H1 (cell line): ENCODE measurements at regions not wholly inside any gene's neighbourhood (a gene's known extent, or its start where the extent isn't known, plus 50 kb on each side); places are given as distances from the start of the nearest gene placed in this dataset.

Experiments used
- CTCF ChIA-PET: fragments of 300-600 bp; sonication (Branson Sonifier 250); formaldehyde crosslinking; loops from one replicate; lab custom pipeline; 2021; ENCODE audit not compliant: partially characterized antibody; lab: Charles Lee
- POLR2A ChIA-PET: fragments of 300-600 bp; sonication (Branson Sonifier 250); formaldehyde crosslinking; loops from one replicate; lab custom pipeline; 2021; ENCODE audit warnings: inconsistent platforms; ENCODE audit not compliant: partially characterized antibody; lab: Charles Lee
- DNase-seq, 2 experiments: peaks; one replicate each; pipeline versions ENCODE4 v3.0.0 to v3.0.0-alpha.2; 2010 to 2022; ENCODE audit warnings: low spot score in 2 of 2, low read depth in 1 of 2, mixed read lengths in 1 of 2
- FAIRE-seq: peaks from 2 replicates; lab custom pipeline; 2011; peaks lifted over from hg19 to GRCh38; lab: Jason Lieb, UNC
- H2AFZ ChIP-seq: 2 replicates; pipeline ENCODE4 v1.8.1; 2012; ENCODE audit warnings: low read length, inconsistent platforms
- H2AK5ac ChIP-seq: 2 replicates; pipeline ENCODE4 v1.6.1; 2013; ENCODE audit warnings: low read depth, low read length
- H2BK120ac ChIP-seq: replicated peaks from 2 replicates; pipeline ENCODE3; 2013; ENCODE audit warnings: low read depth, low read length, inconsistent platforms
- H2BK12ac ChIP-seq: 2 replicates; pipeline ENCODE4 v1.6.1; 2013; ENCODE audit warnings: low read depth, low read length
- H2BK15ac ChIP-seq: 2 replicates; pipeline ENCODE4 v1.6.1; 2013; ENCODE audit warnings: low read length
- H2BK20ac ChIP-seq: 2 replicates; pipeline ENCODE4 v1.6.1; 2013; ENCODE audit warnings: low read length
- H2BK5ac ChIP-seq: 2 replicates; pipeline ENCODE4 v1.6.1; 2013; ENCODE audit warnings: low read depth, low read length
- H3K14ac ChIP-seq: 2 replicates; pipeline ENCODE4 v1.6.1; 2013; ENCODE audit warnings: inconsistent platforms; ENCODE audit not compliant: insufficient read length
- H3K18ac ChIP-seq: 2 replicates; pipeline ENCODE4 v1.6.1; 2013; ENCODE audit warnings: low read length; ENCODE audit errors: extremely low read depth
- H3K23ac ChIP-seq: 2 replicates; pipeline ENCODE4 v1.6.1; 2013; ENCODE audit warnings: inconsistent platforms; ENCODE audit not compliant: insufficient read length
- H3K23me2 ChIP-seq: 2 replicates; pipeline ENCODE4 v1.6.1; 2013; ENCODE audit warnings: low read depth, low read length
- H3K27ac ChIP-seq: 2 replicates; pipeline ENCODE4 v1.6.1; 2011; ENCODE audit warnings: low read depth, low read length, inconsistent platforms
- H3K27me3 ChIP-seq, 4 experiments: replicated peaks in 1 of 4; 1 replicate in 1 of 4; 2 replicates in 3 of 4; pipeline versions ENCODE4 v1.6.1 to v1.8.1; 2011 to 2013; ENCODE audit warnings: low read length in 3 of 4, mild to moderate bottlenecking in 3 of 4, inconsistent platforms in 2 of 4, mixed read lengths in 2 of 4, moderate library complexity in 1 of 4; ENCODE audit not compliant: control insufficient read depth in 3 of 4, insufficient read depth in 3 of 4; ENCODE audit errors: extremely low read depth in 1 of 4
- H3K36me3 ChIP-seq, 4 experiments: 2 replicates each; pipeline versions ENCODE4 v1.6.1 to v1.8.1; 2011 to 2013; ENCODE audit warnings: mild to moderate bottlenecking in 4 of 4, low read length in 3 of 4, moderate library complexity in 2 of 4, control low read depth in 1 of 4, inconsistent platforms in 1 of 4; ENCODE audit not compliant: insufficient read depth in 4 of 4, control insufficient read depth in 2 of 4
- H3K4ac ChIP-seq: replicated peaks from 2 replicates; pipeline ENCODE3; 2013; ENCODE audit warnings: low read length, low read depth, mixed read lengths, inconsistent platforms; ENCODE audit not compliant: insufficient read length
- H3K4me1 ChIP-seq, 4 experiments: replicated peaks in 1 of 4; 1 replicate in 1 of 4; 2 replicates in 3 of 4; pipeline versions ENCODE4 v1.6.1 to v1.8.1; 2011 to 2013; ENCODE audit warnings: low read length in 3 of 4, inconsistent platforms in 2 of 4, mixed read lengths in 1 of 4; ENCODE audit not compliant: insufficient read depth in 4 of 4, control insufficient read depth in 3 of 4
- H3K4me2 ChIP-seq, 2 experiments: 2 replicates each; pipeline versions ENCODE4 v1.6.1 to v1.8.1; 2011 to 2013; ENCODE audit warnings: low read depth in 2 of 2, low read length in 2 of 2, control low read depth in 1 of 2, inconsistent platforms in 1 of 2, mild to moderate bottlenecking in 1 of 2; ENCODE audit not compliant: insufficient read depth in 1 of 2
- H3K4me3 ChIP-seq, 4 experiments: fragments of 200-600, 300-600 bp in 1 of 4; sonication (generic), shearing (Covaris generic), sonication (Bioruptor Twin) in 1 of 4; 2 replicates each; pipeline versions ENCODE4 v1.5.1 to v1.8.1; 2011 to 2016; ENCODE audit warnings: low read length in 4 of 4, low read depth in 3 of 4, control low read depth in 2 of 4, inconsistent platforms in 2 of 4, mild to moderate bottlenecking in 2 of 4, mixed read lengths in 1 of 4, moderate library complexity in 1 of 4; ENCODE audit not compliant: insufficient read depth in 2 of 4; ENCODE audit errors: extremely low read depth in 1 of 4
- H3K56ac ChIP-seq: replicated peaks from 2 replicates; pipeline ENCODE3; 2013; ENCODE audit warnings: low read depth, mild to moderate bottlenecking, mixed read lengths, low read length, inconsistent platforms; ENCODE audit not compliant: insufficient read length
- H3K79me1 ChIP-seq: 2 replicates; pipeline ENCODE4 v1.6.1; 2013; ENCODE audit warnings: low read depth, low read length, control low read depth
- H3K79me2 ChIP-seq, 2 experiments: 2 replicates each; pipeline versions ENCODE4 v1.6.1 to v1.8.1; 2012 to 2013; ENCODE audit warnings: low read length in 2 of 2, mild to moderate bottlenecking in 2 of 2, inconsistent platforms in 1 of 2; ENCODE audit not compliant: insufficient read depth in 2 of 2, control insufficient read depth in 1 of 2
- H3K9ac ChIP-seq, 4 experiments: replicated peaks in 1 of 4; 1 replicate in 1 of 4; 2 replicates in 3 of 4; pipeline versions ENCODE4 v1.6.1 to v1.8.1; 2011 to 2013; ENCODE audit warnings: low read depth in 3 of 4, low read length in 3 of 4, control low read depth in 2 of 4, mild to moderate bottlenecking in 2 of 4, moderate library complexity in 2 of 4, inconsistent platforms in 1 of 4; ENCODE audit errors: extremely low read depth in 1 of 4
- H3K9me3 ChIP-seq, 2 experiments: 2 replicates each; pipeline versions ENCODE4 v1.6.1 to v1.8.1; 2012 to 2013; ENCODE audit warnings: mild to moderate bottlenecking in 2 of 2, moderate library complexity in 2 of 2, control low read depth in 1 of 2, inconsistent platforms in 1 of 2, low read depth in 1 of 2, low read length in 1 of 2, mixed read lengths in 1 of 2; ENCODE audit not compliant: insufficient read depth in 2 of 2
- H4K20me1 ChIP-seq, 2 experiments: replicated peaks in 1 of 2; 2 replicates each; pipeline versions ENCODE3 to v1.8.1; 2011 to 2013; ENCODE audit warnings: inconsistent platforms in 2 of 2, low read length in 2 of 2, mild to moderate bottlenecking in 1 of 2; ENCODE audit not compliant: insufficient read depth in 2 of 2, control insufficient read depth in 1 of 2
- H4K5ac ChIP-seq: 2 replicates; pipeline ENCODE4 v1.6.1; 2013; ENCODE audit warnings: low read length, low read depth, mixed read lengths, inconsistent platforms; ENCODE audit not compliant: insufficient read length
- H4K8ac ChIP-seq: 2 replicates; pipeline ENCODE4 v1.8.0; 2013; ENCODE audit warnings: mild to moderate bottlenecking, moderate library complexity, low read length, inconsistent platforms; ENCODE audit not compliant: insufficient read depth; ENCODE audit errors: extremely low read depth
- H4K91ac ChIP-seq: replicated peaks from 2 replicates; pipeline ENCODE3; 2013; ENCODE audit warnings: low read length, mixed read lengths, inconsistent platforms; ENCODE audit not compliant: insufficient read length
- ATF3 ChIP-seq: IDR thresholded peaks from 2 replicates; pipeline ENCODE4 v1.6.1; 2011; ENCODE audit warnings: low read depth, mild to moderate bottlenecking, low read length; ENCODE audit not compliant: insufficient read depth
- BACH1 ChIP-seq: IDR thresholded peaks from 2 replicates; pipeline ENCODE4 v1.6.1; 2012; ENCODE audit warnings: low read length, improper control_type of control experiment
- CHD1 ChIP-seq: IDR thresholded peaks from 2 replicates; pipeline ENCODE4 v1.6.1; 2012; ENCODE audit warnings: low read depth, low read length, improper control_type of control experiment
- CTCF ChIP-seq, 3 experiments: IDR thresholded peaks; 1 replicate in 2 of 3; 2 replicates in 1 of 3; pipeline versions ENCODE4 v1.5.1 to v1.6.1; 2011; ENCODE audit warnings: low read length in 3 of 3, mild to moderate bottlenecking in 3 of 3, inconsistent platforms in 2 of 3, low read depth in 1 of 3, moderate library complexity in 1 of 3; ENCODE audit not compliant: insufficient read depth in 1 of 3; ENCODE audit errors: control extremely low read depth in 1 of 3
- EZH2 ChIP-seq: fragments of 200-600 bp; sonication (generic); IDR thresholded peaks from 2 replicates; pipeline ENCODE4 v1.7.1; 2012; ENCODE audit warnings: low read depth, mild to moderate bottlenecking, moderate library complexity, low read length, inconsistent platforms; ENCODE audit not compliant: severe bottlenecking
- FOSL1 ChIP-seq: IDR thresholded peaks from 2 replicates; pipeline ENCODE4 v1.6.1; 2011; ENCODE audit warnings: mild to moderate bottlenecking, low read depth, low read length, moderate library complexity; ENCODE audit not compliant: insufficient read depth
- MAFK ChIP-seq: IDR thresholded peaks from 2 replicates; pipeline ENCODE4 v1.6.1; 2012; ENCODE audit warnings: low read depth, mild to moderate bottlenecking, improper control_type of control experiment, low read length
- MAX ChIP-seq: IDR thresholded peaks from 2 replicates; pipeline ENCODE4 v1.6.1; 2012; ENCODE audit warnings: inconsistent platforms
- PHF8 ChIP-seq: fragments of 200-600 bp; sonication (generic); conservative IDR thresholded peaks from 2 replicates; pipeline ENCODE4 v1.7.1; 2012; ENCODE audit warnings: low read depth, mild to moderate bottlenecking, inconsistent platforms, low read length, moderate library complexity
- SUZ12 ChIP-seq: fragments of 200-600 bp; sonication (generic); IDR thresholded peaks from 2 replicates; pipeline ENCODE4 v1.6.1; 2012; ENCODE audit warnings: mild to moderate bottlenecking, inconsistent platforms, low read length, moderate library complexity, mixed read lengths
- YY1 ChIP-seq: IDR thresholded peaks from 2 replicates; pipeline ENCODE4 v1.6.1; 2011; ENCODE audit warnings: low read depth, mild to moderate bottlenecking, low read length
- WGBS, 2 experiments: shearing (Covaris generic) in 1 of 2; methylation state at CpG; one replicate each; pipeline versions ENCODE4 v1.1.6 to v1.1.7; 2013 to 2015; ENCODE audit warnings: low lambda C conversion rate in 2 of 2, mixed read lengths in 2 of 2, inconsistent platforms in 1 of 2, low coverage in 1 of 2, missing lambda C conversion rate in 1 of 2; ENCODE audit not compliant: insufficient replicate concordance in 2 of 2, insufficient coverage in 1 of 2, insufficient read length in 1 of 2; ENCODE audit errors: extremely low coverage in 1 of 2, missing lambda C conversion rate in 1 of 2; 5-methylcytosine and 5-hydroxymethylcytosine counted together

GRCh38 chrX:5474282-5474681, 754.4 kb downstream of the NLGN4X start:
- H3K79me1 ChIP-seq: no peaks in the 10 kb centered on the region
- no peaks in the 10 kb centered on the region for H3K9me3 ChIP-seq
- no peak overlapping the region for H3K56ac ChIP-seq
- no peak overlapping the region for H3K4ac ChIP-seq
- H2BK120ac ChIP-seq: no peak overlapping the region
- WGBS, 2 experiments: 100% methylated on average over 4 of the region's 4 CpGs; no CpG with 5 or more reads in 1 of the 2 experiments
- H2AFZ ChIP-seq: no peak overlapping the region
- POLR2A ChIA-PET: no interaction called here
- H3K4me1 ChIP-seq: no peaks in the 10 kb centered on the region
- no peak overlapping the region for H2BK5ac ChIP-seq
- no peak overlapping the region for H4K91ac ChIP-seq
- no peaks in the 10 kb centered on the region for H3K79me2 ChIP-seq
- TF ChIP-seq EZH2: no peak
- no peak for TF ChIP-seq FOSL1
- no peak for TF ChIP-seq YY1
- no peak for TF ChIP-seq CHD1
- no peak for TF ChIP-seq ATF3
- no peak for TF ChIP-seq SUZ12
- no peak for TF ChIP-seq MAX
- TF ChIP-seq BACH1: peak; percentile 57
- no peak for TF ChIP-seq CTCF (IDR thresholded peaks at IDR 0.05; ENCODE audit: control extremely low read depth in 1 of 3, insufficient read depth in 1 of 3, low read depth in 1 of 3, low read length in 3 of 3)
- TF ChIP-seq MAFK: peak; percentile 62; the same call in 1 of the 2 replicates
- no peak for TF ChIP-seq PHF8
- TF ChIP-seq, all 59 proteins: peak for 2
- Histone ChIP-seq H3K36me3 (no peaks in the 10 kb centered on the region), H3K14ac (no peak overlapping the region), H2AK5ac (no peak overlapping the region), H2BK12ac (no peak overlapping the region), H3K23me2 (no peaks in the 10 kb centered on the region), H3K9ac (no peak overlapping the region), H4K8ac (no peak overlapping the region), H4K5ac (no peak overlapping the region), H2BK15ac (no peak overlapping the region), H3K23ac (no peak overlapping the region), H4K20me1 (no peaks in the 10 kb centered on the region), H3K4me3 (no peak overlapping the region), H3K27ac (no peak overlapping the region), H2BK20ac (no peak overlapping the region), H3K27me3 (no peaks in the 10 kb centered on the region), H3K4me2 (no peak overlapping the region), H3K18ac (no peak overlapping the region)
- FAIRE-seq (no peak), DNase-seq (no peak)
- CTCF ChIA-PET: no interaction called here
